Prostate gland (tissue), 2 donors: ENCODE measurements at regions not wholly inside any gene's neighbourhood (a gene's known extent, or its start where the extent isn't known, plus 50 kb on each side); places are given as distances from the start of the nearest gene placed in this dataset.

Source experiments
- POLR2A ChIP-seq: fragments of 450-650 bp; IDR thresholded peaks from one replicate; pipeline ENCODE4 v1.6.1; 2016; ENCODE audit warnings: antibody characterized with exemption, mild to moderate bottlenecking
- TF ChIP-seq, protein P1 (sequence below), 4 experiments: fragments of 200-600 bp in 2 of 4; fragments of 450-650 bp in 2 of 4; sonication (generic) in 2 of 4; IDR thresholded peaks; 1 replicate in 3 of 4; 2 replicates in 1 of 4; pipeline ENCODE4 v1.5.1; 2016 to 2019; ENCODE audit warnings: antibody characterized with exemption in 4 of 4, mild to moderate bottlenecking in 2 of 4, moderate library complexity in 2 of 4

DNA sequence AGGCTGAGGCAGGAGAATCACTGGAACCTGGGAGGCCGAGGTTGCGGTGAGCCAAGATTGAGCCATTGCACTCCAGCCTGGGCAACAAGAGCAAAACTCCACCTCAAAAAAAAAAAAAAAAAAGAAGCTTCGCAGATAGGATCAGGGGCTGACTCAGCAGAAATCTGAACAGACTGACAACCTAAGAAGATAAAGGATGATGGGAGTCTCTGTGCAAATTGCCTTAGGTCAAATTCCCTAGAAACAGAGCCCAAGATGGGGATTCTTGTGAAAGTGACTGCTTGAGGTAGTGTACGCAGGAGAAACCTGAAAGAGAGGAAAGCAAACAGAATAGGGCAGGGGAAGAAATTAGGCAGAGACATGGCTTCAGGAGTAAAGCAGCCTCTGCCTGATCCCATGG lies 160.8 kb upstream of the LRIG1 start:
- TF ChIP-seq, protein P1, sequence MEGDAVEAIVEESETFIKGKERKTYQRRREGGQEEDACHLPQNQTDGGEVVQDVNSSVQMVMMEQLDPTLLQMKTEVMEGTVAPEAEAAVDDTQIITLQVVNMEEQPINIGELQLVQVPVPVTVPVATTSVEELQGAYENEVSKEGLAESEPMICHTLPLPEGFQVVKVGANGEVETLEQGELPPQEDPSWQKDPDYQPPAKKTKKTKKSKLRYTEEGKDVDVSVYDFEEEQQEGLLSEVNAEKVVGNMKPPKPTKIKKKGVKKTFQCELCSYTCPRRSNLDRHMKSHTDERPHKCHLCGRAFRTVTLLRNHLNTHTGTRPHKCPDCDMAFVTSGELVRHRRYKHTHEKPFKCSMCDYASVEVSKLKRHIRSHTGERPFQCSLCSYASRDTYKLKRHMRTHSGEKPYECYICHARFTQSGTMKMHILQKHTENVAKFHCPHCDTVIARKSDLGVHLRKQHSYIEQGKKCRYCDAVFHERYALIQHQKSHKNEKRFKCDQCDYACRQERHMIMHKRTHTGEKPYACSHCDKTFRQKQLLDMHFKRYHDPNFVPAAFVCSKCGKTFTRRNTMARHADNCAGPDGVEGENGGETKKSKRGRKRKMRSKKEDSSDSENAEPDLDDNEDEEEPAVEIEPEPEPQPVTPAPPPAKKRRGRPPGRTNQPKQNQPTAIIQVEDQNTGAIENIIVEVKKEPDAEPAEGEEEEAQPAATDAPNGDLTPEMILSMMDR (IDR thresholded peaks at IDR 0.05): no peak
- TF ChIP-seq POLR2A: no peak
